Hepatocyte (in vitro differentiated cells): ENCODE measurements at regions not wholly inside any gene's neighbourhood (a gene's known extent, or its start where the extent isn't known, plus 50 kb on each side); places are given as distances from the start of the nearest gene placed in this dataset.

ENCODE experiments used
- CTCF ChIP-seq: fragments of 200-600 bp; sonication (generic); IDR thresholded peaks from 2 replicates; pipeline ENCODE4 v1.5.1; 2016; ENCODE audit warnings: antibody characterized with exemption, mild to moderate bottlenecking; ENCODE audit not compliant: poor library complexity
- EZH2 ChIP-seq: fragments of 200-600 bp; sonication (generic); IDR thresholded peaks from 2 replicates; pipeline ENCODE4 v1.6.1; 2016; ENCODE audit warnings: antibody characterized with exemption, mild to moderate bottlenecking, borderline replicate concordance

GRCh38 chr14:30369502-30370180 is 189.3 kb upstream of the G2E3 start:
- TF ChIP-seq CTCF (no peak), EZH2 (no peak)
